Peyer's patch (tissue), 4 donors: ENCODE measurements at regions not wholly inside any gene's neighbourhood (a gene's known extent, or its start where the extent isn't known, plus 50 kb on each side); places are given as distances from the start of the nearest gene placed in this dataset.
A peak's percentile ranks its signal among the peaks of the same experiment; 100 is the strongest.

Experiments used
- DNase-seq, 3 donors: peaks; one replicate each; pipeline ENCODE4 v3.0.0-alpha.2; 2017 to 2019
- H3K27ac ChIP-seq, 4 donors: fragments of 200-600 bp; sonication (generic); one replicate each; pipeline ENCODE4 v1.5.1; 2016 to 2019
- H3K27me3 ChIP-seq, 2 donors: fragments of 200-600 bp; sonication (generic); one replicate each; pipeline ENCODE4 v1.5.1; 2019
- H3K36me3 ChIP-seq, 3 donors: fragments of 200-600 bp; sonication (generic); one replicate each; pipeline ENCODE4 v1.5.1; 2016 to 2019
- H3K4me1 ChIP-seq, 4 donors: fragments of 200-600 bp; sonication (generic); one replicate each; pipeline ENCODE4 v1.5.1; 2016 to 2019
- H3K4me3 ChIP-seq, 4 donors: fragments of 200-600 bp; sonication (generic); 1 replicate in 3 of 4; 2 replicates in 1 of 4; pipeline ENCODE4 v1.5.1; 2016 to 2019; ENCODE audit warnings: mild to moderate bottlenecking in 1 of 4
- H3K9me3 ChIP-seq, 4 donors: fragments of 200-600 bp; sonication (generic); one replicate each; pipeline ENCODE4 v1.5.1; 2016 to 2019; ENCODE audit warnings: mild to moderate bottlenecking in 1 of 4
- CTCF ChIP-seq, 6 experiments: fragments of 450-650 bp in 4 of 6; fragments of 200-600 bp in 2 of 6; sonication (generic) in 1 of 6; IDR thresholded peaks; one replicate each; pipeline ENCODE4 v1.5.1; 2017 to 2019; ENCODE audit warnings: antibody characterized with exemption in 6 of 6, mild to moderate bottlenecking in 3 of 6, moderate library complexity in 1 of 6
- POLR2A ChIP-seq, 2 donors: fragments of 450-650 bp; IDR thresholded peaks; one replicate each; pipeline ENCODE4 v1.5.1; 2017; ENCODE audit warnings: antibody characterized with exemption in 2 of 2, mild to moderate bottlenecking in 2 of 2, moderate library complexity in 2 of 2

- Histone ChIP-seq H3K4me3 (no peak overlapping the region), H3K9me3 (no peaks in the 10 kb centered on the region), H3K27me3 (no peaks in the 10 kb centered on the region), H3K36me3 (no peaks in the 10 kb centered on the region), H3K27ac (no peak overlapping the region), H3K4me1 (no peaks in the 10 kb centered on the region)
- peak in 1 of 3 donors; percentile 16 for DNase-seq
- no peak for TF ChIP-seq CTCF (IDR thresholded peaks at IDR 0.05)
- TF ChIP-seq POLR2A (IDR thresholded peaks at IDR 0.05) = no peak
Measured at GRCh38 chr22:48714231-48714630, 1113.4 kb downstream of the BRD1 start.

- Histone ChIP-seq H3K27me3 (no peaks in the 10 kb centered on the region), H3K27ac (no peak overlapping the region), H3K4me3 (no peak overlapping the region), H3K4me1 (no peaks in the 10 kb centered on the region), H3K9me3 (no peaks in the 10 kb centered on the region), H3K36me3 (no peaks in the 10 kb centered on the region)
- DNase-seq = peak in 1 of 3 donors; percentile 33
- TF ChIP-seq CTCF (IDR thresholded peaks at IDR 0.05) (no peak), POLR2A (IDR thresholded peaks at IDR 0.05) (no peak)
Measured at GRCh38 chr22:48713272-48714205, 1114.1 kb downstream of the BRD1 start.

DNA sequence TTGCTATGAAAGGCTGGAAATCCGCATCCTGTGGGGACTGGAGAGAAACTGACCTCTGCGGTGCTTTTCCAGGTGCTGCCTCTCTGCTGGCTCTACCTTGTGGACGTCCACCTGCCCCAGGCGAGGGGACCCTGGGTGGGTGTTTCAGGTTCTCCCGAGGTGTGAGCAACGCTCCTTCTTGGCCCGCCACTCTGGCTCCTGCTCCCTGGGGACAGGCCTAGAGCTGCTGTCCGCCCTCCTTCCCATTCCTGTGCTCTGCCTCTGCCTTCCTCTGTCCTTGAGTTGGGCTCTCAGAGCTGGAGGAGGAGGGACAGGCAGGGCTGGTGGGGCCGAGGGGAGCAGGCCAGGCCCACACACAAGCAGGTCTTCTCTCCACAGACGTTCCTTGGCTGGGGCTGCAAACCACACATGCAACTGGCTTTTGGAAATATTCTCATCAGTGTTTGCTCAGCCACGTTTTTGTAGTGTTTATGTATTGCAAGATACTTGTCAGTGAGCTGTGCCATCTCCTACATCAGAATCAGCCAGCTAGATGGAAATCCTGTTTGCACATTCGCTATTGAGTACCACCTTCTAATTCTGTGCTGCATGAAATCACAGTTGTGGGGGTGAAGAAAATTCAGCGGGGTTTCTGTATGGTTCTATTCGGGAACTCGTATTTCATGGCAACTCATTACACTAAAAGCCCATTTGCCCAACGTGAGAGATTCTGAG, 1115.0 kb downstream of the BRD1 start:
- DNase-seq = peak in 1 of 3 donors; percentile 28
- H3K36me3 ChIP-seq = no peaks in the 10 kb centered on the region
- H3K27ac ChIP-seq = no peak overlapping the region
- H3K4me1 ChIP-seq = no peaks in the 10 kb centered on the region
- no peaks in the 10 kb centered on the region for H3K9me3 ChIP-seq
- no peak overlapping the region for H3K4me3 ChIP-seq
- no peaks in the 10 kb centered on the region for H3K27me3 ChIP-seq
- no peak for TF ChIP-seq CTCF (IDR thresholded peaks at IDR 0.05)
- TF ChIP-seq POLR2A (IDR thresholded peaks at IDR 0.05) = no peak

DNA sequence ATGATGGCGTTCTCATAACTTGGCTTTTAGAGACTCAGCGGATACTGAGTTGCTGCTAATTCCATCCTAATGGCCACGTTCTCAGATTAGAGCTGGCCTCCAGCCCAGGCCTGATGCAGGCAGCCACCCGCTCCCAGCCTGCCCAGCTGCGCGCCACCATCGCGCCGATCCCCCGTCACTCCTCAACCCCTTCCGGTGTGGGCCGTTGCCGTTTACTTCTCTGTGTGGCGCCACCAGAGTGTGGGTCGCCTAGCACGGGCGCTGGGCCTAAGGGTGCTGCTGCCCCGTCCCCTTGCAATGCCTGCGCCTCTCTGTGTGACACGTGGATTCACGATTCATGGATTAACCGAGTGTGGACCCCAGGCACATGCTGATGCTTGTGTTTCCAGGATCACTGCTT, 1116.0 kb downstream of the BRD1 start:
- H3K4me3 ChIP-seq = no peak overlapping the region
- no peaks in the 10 kb centered on the region for H3K27me3 ChIP-seq
- TF ChIP-seq CTCF (IDR thresholded peaks at IDR 0.05) (no peak), POLR2A (IDR thresholded peaks at IDR 0.05) (no peak)
- H3K36me3 ChIP-seq = no peaks in the 10 kb centered on the region
- peak in 1 of 3 donors; percentile 26 for DNase-seq
- no peak overlapping the region for H3K27ac ChIP-seq
- H3K4me1 ChIP-seq = no peaks in the 10 kb centered on the region
- H3K9me3 ChIP-seq = no peaks in the 10 kb centered on the region

GRCh38 chr22:48711031-48711431, 1116.6 kb downstream of the BRD1 start:
- TF ChIP-seq POLR2A (IDR thresholded peaks at IDR 0.05) (no peak), CTCF (IDR thresholded peaks at IDR 0.05) (no peak)
- peak in 1 of 3 donors; percentile 32 for DNase-seq
- Histone ChIP-seq H3K4me1 (no peaks in the 10 kb centered on the region), H3K36me3 (no peaks in the 10 kb centered on the region), H3K9me3 (no peaks in the 10 kb centered on the region), H3K27me3 (no peaks in the 10 kb centered on the region), H3K27ac (no peak overlapping the region), H3K4me3 (no peak overlapping the region)
